AG10803 (cell line): ENCODE measurements at regions not wholly inside any gene's neighbourhood (a gene's known extent, or its start where the extent isn't known, plus 50 kb on each side); places are given as distances from the start of the nearest gene placed in this dataset.

Experiments used
- DNase-seq: peaks from one replicate; pipeline ENCODE4 v3.0.0; 2010; ENCODE audit warnings: low read depth
- H3K4me3 ChIP-seq: 2 replicates; pipeline ENCODE4 v1.5.1; 2011; ENCODE audit warnings: mild to moderate bottlenecking, low read length, control low read depth
- TF ChIP-seq, protein P1 (sequence below): conservative IDR thresholded peaks from 2 replicates; pipeline ENCODE4 v1.5.1; 2011; ENCODE audit warnings: mild to moderate bottlenecking, low read length, control low read depth, inconsistent platforms

DNA sequence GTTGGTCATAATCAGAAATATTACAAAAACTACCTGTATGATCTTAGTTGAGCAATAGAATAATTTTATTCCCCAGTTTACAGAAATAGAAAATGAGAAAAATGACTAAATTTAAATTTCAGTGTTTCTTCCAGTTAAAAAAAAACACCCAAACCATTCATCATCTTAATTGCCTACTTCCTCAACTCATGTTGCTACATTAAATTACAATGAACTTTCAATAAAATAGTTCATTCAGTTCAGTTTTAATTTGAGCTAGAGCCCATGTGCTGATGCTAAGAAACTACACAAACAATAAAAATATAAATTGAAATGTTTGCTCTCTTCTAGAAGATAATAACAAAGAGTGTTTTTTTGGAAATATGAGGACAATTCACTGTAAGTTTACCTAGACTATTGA is 820.4 kb downstream of the SLITRK6 start:
- TF ChIP-seq, protein P1, sequence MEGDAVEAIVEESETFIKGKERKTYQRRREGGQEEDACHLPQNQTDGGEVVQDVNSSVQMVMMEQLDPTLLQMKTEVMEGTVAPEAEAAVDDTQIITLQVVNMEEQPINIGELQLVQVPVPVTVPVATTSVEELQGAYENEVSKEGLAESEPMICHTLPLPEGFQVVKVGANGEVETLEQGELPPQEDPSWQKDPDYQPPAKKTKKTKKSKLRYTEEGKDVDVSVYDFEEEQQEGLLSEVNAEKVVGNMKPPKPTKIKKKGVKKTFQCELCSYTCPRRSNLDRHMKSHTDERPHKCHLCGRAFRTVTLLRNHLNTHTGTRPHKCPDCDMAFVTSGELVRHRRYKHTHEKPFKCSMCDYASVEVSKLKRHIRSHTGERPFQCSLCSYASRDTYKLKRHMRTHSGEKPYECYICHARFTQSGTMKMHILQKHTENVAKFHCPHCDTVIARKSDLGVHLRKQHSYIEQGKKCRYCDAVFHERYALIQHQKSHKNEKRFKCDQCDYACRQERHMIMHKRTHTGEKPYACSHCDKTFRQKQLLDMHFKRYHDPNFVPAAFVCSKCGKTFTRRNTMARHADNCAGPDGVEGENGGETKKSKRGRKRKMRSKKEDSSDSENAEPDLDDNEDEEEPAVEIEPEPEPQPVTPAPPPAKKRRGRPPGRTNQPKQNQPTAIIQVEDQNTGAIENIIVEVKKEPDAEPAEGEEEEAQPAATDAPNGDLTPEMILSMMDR: no peak
- DNase-seq: no peak

DNA sequence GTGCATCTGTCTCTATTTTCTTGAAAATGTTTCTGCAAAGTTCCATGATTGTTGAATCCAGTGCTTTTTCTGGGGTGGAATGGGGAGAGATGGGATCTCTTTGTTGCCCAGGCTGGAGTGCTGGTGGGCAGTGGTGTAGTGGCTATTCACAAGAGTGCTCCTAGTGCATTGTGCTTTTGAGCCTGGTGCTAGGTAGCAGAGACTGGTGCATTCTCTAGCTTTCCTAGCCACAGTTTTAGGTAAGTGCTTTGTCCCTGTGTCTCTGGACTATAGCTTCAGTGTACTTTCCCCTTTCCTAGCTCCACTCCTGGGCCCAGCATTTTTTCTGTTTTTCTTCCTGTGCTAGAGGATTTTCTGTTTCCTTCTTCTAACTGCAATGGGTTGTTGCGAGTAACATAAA is 825.6 kb downstream of the SLITRK6 start:
- TF ChIP-seq, protein P1: no peak
- no peak for DNase-seq
- H3K4me3 ChIP-seq: no peak overlapping the region

More for the DNA sequence above, 820.4 kb downstream of the SLITRK6 start:
- H3K4me3 ChIP-seq: no peak overlapping the region

DNA sequence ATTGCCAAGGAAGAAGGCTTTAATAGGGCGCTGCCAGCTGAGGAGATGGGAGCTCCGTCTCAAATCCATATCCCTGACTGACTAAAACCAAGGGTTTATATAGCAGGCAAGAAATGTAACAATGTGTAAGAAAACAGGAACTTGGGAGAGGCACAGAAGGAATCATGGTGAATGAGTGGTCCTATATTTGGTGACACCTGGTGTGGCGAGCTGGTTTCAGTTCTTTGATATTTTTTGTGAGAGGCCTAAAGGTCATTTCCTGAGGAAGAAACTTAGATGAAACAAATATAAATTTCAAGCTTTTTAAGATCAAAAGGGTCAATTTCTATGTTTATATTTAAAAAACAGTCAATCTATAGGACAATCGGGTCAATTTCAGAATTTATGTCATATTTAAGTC is 826.3 kb downstream of the SLITRK6 start:
- H3K4me3 ChIP-seq: no peak overlapping the region
- TF ChIP-seq, protein P1: no peak
- DNase-seq: no peak

DNA sequence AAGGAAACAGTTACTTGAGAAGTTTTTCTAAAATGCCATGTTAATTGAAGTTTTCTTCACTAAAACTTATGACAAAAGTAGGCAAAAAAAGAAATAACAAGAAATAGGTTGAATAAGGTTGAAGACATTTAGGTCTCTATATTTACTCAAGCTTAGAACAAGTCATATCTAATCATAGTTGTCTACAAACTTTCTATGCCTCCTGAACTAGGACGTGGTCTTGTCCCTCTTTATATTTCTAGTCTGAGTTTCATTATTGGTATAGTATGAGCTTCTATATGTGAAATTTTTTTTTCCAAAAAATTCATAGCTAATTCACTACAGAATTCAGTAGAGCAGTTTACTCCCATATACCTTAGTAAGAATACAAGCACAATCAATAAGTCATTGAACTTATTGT is 836.4 kb downstream of the SLITRK6 start:
- DNase-seq: no peak
- H3K4me3 ChIP-seq: no peak overlapping the region
- TF ChIP-seq, protein P1: no peak

DNA sequence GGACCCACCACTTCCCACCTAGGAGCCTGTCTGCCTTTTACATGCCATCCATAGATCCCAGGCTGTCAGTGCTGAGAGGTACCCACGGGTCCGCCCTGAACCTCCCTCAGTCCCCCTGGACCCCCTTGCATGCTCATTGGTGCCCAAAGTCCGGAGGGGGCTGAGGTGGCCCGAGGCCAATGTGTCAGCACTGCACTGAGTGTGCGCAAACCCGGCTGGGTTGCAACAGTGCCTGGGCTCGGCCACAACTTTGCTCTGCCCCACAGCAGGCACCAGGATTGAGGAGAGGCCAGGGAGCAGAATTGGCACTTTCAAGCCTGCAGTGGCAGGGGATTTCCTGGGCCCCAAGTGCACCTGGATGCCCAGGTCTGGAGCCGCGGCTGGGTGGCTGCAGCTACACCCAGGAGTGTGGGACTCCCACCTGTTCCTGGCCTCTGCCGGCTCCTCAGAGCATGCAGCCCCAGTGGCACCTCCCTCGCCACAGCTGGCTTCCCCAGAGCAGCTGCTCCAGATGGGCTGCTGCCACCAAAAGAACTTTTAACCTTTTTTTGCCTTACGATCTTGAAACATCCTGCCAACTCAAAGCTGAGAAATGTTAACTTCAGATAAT is 837.0 kb downstream of the SLITRK6 start:
- TF ChIP-seq, protein P1: no peak
- H3K4me3 ChIP-seq: no peak overlapping the region
- DNase-seq: no peak

DNA sequence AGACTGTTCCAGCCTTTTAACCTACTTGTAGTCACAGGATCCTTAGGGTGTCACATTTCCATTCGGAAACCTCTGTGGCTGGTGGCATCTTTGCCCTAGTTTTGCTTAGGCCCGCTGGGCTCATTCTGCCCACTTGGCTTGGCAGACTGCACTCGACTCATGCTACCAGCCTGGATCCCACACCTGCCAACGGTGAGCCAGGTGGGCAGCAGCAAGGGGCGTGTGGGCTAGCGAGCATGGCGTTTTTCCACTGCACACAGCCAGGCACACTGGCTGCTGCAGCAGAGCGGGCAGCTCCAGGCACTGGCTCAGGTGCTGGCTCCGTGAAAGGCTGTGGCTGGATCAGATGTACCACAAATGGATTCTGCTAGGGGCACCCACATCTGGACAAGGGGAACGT is 838.2 kb downstream of the SLITRK6 start:
- no peak for DNase-seq
- H3K4me3 ChIP-seq: no peak overlapping the region
- TF ChIP-seq, protein P1: no peak

DNA sequence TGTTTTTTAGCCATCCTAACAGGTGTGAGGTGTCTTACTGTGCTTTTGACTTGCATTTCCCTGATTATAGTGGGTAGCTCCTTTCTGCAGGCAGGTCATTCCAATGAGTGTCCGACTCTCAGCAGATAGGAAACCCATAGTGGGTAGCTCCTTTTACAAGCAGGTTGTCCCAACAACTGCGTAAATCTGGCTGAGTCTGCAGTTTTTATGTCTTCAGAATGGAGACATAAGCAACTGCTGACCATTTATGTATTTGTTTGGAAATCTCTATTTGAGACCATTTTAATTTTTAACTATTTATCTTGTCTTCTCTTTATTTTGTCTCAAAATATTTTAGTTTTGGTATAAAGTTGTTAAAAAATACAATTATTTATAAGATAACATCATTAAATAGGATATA is 839.4 kb downstream of the SLITRK6 start:
- TF ChIP-seq, protein P1: no peak
- H3K4me3 ChIP-seq: no peak overlapping the region
- DNase-seq: no peak
